Activated T-cell treated with anti-CD3 and anti-CD28 coated beads for 24 hours (primary cell): ENCODE measurements at regions not wholly inside any gene's neighbourhood (a gene's known extent, or its start where the extent isn't known, plus 50 kb on each side); places are given as distances from the start of the nearest gene placed in this dataset.

Source experiments
- DNase-seq: peaks from one replicate; pipeline ENCODE4 v3.0.0-alpha.2; 2020; ENCODE audit warnings: low read depth

DNA sequence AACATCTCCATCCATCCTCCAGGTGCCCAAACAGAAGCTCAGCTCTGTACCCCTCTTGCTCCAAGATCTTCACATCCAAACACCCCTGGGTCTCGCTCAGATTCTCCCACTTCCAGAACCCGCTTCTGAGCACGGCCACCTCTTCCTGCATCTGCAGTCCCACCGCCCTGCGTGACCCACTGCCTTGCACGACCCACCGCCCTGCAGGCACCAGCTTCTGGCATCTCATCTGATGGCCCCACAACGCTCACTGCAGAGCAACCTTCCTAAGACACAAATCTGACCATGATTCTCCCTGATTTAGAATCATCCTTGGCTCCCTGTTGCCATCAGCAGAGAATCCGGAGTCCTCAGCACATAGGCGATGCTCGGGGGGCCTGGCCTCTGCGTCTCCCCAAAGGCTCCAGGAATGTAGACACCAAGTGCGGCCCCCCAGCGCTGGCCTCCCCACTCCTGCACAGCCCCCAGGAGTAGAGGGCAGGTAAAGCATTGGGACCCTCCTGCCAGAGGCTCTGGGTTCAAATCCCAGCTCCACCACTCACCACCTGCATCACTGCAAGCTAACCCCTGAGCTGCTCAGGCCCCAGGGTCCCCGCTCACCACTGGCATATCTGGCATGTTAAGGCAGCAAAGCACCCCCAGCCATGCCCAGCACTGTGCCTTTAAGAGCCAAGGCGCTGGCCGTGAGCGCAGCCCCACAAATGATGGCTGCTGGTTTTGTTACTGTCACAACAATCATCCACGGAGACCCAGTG is 459.3 kb downstream of the BRD1 start:
- DNase-seq, result no peak

DNA sequence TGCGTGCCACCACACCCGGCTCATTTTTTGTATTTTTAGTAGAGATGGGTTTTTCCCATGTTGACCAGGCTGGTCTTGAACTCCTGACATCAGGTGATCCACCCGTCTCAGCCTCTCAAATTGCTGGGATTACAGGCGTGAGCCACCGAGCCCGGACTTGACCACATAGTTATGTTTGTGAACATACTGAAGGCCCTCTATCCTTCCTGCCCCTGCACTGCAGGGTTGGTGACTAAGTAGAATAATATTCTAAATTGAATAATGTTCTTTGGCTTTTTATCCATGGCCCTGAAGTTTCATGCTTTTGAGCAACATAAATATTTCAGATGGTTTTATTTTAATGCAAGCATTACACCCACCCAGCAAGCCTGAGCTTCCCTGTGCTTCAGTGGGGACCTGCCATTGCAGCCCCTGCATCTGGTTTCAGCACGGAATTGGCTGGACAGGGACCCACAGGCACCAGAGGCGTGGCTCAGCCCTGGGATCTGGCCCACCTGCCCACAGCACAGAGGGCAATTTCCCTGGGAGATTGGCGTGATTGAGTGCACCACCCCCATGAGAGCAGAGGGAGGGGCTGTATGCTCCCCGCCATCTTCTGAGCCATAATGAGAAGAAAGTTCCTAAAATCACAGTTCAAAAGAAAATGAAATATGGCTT is 460.5 kb downstream of the BRD1 start:
- no peak for DNase-seq

DNA sequence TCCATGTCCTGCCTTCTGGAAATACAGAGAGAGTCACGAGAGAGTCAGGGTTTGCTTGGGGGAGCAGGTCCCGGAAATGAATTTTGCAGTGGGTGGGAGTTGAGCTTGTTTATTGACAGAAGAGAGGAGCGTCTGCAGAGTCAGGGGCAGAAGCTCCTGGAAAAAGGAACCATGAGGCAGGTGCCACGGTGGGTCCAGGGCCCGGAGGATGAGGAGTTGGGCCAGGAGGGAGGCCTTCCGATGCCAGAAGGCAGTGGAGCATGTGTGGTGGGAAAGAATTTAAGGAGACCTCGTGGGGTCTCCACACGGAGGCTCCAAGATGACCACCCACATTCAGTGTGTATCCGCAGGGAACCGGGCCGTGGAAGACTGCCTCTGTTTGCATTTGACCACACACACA is 461.2 kb downstream of the BRD1 start:
- no peak for DNase-seq

DNA sequence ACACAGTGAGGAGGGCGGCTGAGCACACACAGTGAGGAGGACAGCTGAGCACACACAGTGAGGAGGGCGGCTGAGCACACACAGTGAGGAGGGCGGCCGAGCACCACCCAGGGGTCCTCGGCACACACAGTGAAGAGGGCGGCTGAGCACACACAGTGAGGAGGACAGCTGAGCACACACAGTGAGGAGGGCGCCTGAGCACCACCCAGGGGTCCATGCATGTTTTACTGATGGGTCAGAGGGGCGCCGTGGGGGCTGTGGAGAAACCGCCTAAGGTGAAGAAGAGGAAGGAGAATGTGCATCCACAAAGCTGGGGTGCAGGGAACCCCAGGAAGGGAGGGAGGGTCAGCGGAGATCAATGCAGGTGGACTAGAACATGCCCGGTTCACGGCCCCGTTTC is 461.8 kb downstream of the BRD1 start:
- DNase-seq, result no peak

DNA sequence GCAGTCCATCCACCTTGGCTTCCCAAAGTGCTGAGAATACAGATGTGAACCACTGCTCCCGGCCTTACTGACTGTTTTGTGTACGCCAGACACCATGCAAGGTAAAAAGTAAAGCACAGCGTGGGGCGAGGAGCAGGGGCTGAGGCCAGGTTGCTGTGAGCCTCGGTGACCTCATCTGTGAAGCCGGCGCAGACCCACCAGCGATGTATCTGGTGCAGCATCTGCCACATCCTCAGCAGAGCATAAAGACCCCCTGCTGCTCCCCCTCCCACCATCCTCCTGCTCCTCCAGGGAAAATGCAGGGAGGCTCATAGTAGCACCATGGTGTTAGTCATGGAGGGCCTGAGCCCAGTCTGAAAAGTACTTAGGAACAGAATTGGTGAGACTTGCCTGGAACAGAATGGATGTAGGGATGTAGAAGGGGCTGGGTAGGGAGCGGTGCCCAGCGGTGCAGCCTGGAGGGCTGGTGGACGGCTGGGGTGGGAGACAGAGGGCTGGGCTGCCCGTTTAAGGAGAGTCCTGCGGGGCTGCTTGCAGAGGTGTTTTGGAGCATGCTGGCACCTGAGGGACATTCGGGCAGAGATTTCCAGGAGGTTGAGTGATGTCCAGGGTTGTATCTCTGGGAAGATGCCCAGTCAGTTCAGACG is 462.4 kb downstream of the BRD1 start:
- DNase-seq, result no peak

DNA sequence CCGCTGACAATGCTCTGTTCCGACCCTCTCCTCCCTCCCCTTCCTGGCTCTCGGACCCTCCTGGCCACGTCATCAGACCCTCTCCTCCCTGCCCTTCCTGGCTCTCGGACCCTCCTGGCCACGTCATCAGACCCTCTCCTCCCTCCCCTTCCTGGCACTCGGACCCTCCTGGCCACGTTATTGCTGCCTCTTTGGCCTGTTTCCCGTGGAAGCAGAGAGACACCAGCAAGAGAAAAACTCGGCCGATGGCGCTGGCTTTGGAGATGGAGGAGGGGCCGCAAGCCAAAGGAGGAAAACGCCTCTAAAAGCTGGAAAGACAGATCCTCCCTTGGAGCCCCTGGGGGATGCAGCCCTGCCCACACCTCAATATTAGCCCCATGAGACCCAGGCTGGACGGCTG is 463.3 kb downstream of the BRD1 start:
- no peak for DNase-seq

DNA sequence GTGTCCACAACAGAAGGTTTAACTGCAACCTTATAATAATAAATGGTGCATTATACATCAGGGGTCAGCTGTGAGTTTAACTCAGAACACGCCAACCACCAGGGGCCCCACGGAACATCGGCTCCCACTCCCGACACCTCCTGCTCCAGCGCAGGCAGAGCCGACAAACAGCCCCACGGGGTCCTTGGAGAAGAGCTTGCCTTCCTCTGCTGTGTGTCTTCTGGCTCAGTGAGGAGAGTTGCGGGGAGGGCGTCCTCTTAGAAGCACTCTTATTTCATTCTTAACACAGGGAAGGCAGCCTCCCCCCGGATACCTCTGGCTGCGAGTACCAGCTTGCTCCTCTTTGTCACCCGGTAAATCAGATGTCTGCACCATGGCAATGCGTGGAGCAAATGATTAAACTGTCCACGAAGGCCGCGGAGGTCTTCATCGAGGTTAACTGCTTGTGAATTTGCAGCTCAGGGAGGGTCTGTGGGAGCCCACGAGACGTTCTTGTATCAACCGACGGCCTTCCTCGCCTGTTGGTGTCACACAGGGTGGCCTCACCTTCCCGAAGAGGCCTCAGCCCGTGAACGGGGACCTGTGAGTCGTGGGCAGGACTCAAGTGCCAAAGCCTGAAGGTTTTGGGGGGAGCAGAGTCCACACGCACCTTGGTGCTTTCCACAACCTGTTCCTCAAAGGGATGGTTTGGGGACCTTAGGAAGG is 464.0 kb downstream of the BRD1 start:
- DNase-seq, result no peak

DNA sequence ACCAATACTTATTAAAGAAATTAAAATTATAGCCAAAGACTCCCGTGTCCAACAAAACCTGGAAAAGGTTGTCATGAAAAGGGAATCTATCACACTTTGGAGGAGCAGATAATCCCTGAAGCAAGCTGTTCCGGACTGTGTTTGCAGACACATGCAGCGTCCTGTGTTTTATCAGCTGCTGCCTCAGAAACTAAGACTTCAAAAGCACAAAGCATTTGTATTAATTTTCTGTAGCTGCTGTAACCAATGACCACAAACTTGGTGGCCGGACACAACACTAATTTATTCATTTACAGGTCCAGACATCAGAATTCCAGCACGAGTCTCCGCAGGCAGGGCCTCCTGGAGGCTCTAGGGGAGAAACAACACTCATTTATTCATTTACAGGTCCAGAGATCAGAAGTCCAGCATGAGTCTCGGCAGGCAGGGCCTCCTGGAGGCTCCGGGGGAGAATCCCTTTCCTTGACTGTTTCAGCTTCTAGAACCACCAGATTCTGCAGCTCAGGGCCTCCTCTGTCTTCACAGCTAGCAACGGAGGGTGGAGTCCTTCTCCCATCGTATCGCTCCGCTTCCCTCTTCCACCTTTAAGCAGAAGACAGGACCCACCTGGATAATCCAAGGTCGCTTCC is 465.3 kb downstream of the BRD1 start:
- no peak for DNase-seq

DNA sequence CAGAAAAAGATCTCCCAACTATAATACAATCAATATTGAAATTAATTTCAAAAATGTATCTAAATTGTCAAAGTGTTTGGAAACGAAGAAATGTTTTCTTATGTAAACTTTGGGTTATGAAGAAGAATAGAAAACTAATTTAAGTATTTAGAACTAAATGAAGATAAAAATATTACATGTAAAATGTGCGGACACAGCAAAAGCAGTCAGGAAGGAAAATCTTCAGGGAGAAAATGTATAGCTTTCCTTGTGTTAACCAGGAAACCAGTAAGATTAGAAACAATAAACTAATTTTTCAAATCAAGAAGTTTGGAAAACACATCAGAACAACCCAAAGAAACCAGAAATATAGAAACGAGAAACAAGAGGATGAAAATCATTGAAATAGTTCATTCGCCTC is 466.5 kb downstream of the BRD1 start:
- no peak for DNase-seq

DNA sequence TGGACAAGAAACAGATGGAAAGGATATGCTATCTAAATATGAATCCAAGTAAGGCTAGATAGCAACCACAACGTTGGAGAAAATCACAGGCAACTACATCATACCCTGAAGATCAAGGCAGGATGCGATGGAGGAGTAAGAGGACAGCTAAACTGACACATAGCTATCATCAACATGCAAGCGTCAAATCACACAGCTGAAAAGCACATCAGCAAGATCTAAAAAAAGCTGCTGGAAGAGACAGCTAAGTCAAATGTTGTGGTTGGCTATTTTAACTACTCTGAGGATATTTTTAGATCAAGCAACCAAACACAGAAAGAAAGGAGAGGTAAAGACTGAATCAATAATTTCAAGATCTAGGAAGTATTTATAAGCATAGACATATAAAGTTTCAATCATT is 466.9 kb downstream of the BRD1 start:
- DNase-seq, result no peak

DNA sequence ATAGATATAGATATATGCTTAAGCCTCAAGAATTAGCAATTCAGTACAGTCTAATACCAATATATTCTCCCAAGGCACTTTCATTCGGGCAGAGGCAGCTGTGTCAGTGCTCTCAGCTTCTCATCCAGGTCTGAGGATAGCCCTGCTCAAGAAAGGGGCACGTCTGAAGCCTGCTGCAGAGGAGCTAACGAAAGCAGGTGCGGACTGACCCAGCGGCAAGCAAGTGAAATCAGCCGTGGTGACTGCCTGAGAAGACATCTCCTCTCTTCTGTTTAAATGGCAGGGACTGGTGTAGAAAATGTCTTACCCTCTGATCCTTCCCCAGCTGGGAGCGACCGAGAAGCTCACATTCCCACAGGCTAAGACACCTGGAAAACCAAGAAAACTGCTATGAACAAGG is 468.6 kb downstream of the BRD1 start:
- no peak for DNase-seq

DNA sequence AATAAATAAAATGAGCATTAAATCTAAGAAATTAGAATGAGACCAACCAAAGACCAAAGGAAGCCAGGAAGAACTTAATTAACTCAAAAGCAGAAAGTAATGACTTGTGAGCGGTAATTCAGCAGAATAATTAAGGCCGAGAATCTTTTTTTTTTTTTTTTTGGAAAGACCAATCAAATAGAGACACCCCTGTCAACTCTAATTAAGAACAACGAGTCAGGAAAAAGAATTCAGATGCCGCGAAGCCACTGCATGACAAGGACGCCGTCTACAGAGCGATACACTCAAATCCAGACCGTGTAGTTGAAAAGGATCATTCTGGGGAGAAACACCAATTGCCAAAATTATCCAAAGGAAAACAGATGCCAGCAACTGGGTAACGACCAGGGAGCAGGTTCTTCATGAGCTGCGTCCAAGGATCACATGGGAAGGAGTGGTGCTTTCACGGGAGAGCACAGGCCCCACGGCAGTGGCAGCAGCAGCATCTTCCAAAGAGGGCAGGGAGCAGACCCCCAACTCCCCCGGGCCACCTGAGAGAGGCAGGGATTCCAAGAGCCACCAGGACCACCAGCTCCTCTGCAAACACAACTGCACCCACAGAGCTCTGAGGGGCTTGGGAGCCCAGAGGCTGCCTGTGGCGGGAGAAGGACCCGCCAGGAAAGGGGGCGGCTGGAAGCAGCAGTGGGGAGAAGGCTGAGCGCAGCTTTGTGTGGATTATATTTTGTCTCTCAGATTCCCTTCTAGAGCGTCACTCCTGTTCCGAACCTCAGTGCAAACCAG is 469.8 kb downstream of the BRD1 start:
- DNase-seq, result no peak

DNA sequence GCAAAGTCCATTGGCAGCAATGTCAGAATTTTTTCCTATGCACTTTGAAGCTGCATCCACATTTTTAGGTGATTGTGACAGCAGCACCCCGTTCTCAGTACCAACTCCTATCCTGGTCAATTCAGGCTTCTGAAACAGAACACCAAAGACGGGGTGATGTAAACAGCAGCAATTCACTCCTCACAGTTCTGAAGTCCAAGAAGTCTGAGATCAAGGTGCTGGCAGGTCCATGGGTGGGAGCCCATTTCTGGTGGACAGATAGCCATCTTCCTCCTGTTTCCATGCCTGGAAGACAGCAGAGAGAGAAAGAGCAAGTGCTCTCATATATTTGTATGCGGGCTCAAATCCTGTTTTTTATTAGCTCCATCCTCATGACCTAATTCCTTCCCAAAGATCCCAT is 471.2 kb downstream of the BRD1 start:
- DNase-seq, result no peak

DNA sequence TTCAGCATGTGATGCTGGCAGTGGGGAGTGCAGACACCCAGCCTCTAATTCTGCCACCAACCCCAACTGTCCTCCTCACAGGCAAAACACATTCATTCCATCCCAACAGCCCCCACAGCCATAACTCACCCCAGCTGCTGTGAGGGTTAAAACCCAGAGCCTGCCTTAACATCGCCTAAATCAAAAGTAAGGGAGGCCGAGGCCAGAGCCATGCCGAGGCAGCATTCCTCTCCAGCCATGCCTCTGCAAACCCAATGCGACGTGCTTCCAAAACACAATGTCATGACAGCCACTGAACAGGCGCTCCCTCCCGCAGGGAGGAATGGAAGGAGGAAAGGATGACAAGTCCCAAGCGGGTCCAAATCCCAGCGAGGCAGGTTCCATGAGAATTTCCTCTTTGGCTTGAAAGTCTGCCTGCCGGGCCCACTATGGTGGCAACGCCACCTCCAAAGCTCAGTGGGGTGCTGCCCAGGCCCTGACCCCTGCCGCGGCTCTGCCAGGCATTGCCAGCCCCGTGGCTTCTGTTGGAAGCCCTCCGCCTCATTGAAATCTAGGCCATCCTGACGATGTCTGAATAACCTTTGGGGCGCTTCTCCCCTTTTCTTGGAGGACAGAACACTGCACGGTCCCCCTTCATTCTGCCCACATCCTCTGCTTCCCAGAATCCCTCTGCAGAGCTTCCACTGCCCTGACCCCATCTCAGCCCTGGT is 472.3 kb downstream of the BRD1 start:
- no peak for DNase-seq

DNA sequence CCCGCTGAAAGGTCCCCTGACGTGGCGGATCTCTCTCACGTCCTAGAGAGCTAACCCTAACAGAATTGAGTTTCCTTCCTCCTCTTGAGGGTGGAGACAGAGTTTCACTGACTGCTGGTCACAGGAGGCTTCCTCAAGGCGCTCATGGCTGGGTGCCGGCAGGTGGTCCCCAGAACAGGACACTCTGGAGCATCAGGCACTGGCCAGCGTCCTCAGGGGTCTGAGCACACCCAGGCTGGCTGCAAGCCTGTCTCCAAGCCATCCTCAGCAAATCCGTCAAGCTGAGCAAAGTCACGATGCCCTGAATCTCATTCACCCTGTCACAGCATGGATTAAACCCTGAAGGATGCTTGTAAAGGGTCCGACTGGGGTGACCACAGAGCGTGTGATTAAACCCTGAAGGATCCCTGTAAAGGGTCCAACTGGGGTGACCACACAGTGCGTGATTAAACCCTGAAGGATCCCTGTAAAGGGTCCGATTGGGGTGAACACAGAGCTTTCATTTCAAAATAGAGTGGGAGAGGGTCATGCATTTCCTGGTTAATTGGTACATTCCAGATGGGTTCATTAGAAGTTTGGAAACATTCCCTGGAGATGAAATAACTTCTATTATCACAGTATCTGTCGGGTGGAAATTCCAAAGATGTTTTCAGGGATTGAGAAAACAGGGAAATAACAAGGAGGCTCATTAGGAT is 473.0 kb downstream of the BRD1 start:
- DNase-seq, result no peak

DNA sequence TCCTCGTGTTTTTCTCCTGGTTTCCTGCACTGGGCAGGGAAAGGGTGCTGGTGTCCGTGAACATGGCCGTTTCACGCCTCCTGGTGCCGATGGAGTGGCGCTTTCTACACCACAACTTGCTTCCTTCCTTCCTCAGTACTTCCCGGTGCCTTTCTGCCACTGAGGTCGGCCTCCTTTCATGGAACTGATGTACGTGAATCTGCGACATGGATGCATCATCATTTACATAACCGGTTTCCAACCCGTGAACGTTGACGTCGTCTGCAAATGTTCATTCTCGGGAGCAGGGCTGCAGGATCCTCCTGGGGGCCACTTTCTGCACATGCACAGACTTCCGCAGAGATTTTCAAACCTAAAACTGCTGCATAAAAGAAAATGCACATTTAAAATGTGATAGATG is 474.4 kb downstream of the BRD1 start:
- DNase-seq, result no peak

DNA sequence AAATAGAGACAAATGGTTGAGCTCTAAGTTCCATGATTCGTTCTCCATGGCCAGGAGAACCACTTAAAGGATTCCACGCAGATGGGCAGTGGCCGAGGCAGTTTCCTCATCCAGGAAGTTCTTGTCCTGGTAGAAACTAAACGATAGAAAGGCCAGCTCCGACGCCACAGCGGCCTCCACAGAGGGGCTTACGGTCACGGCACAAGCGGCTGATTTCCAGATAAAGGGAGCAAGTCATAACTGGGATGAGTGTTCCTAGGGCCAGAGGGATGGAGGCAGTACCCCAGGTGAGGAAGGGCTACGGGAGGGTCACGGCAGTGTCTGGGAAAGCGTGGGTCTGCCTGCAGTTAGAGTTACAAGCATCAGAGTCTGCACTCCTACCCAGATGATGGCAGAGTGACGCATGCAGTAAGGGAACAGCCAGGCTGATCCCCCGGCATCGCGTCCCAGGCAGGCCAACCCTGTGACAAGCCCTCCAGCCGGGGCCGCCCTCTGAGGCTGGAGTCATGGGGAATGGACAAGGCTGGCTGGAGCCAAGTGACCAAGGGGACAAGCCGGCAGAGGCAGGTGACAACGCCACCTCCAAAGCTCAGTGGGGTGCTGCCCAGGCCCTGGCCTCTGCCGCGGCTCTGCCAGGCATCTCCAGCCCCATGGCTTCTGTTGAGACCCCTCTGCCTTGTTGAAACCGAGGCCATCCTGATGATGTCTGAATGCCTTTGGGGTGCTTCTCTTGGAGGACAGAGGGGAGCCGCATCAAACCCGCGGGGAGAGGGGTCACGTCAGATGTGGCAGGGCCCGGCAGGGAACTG is 475.1 kb downstream of the BRD1 start:
- no peak for DNase-seq

DNA sequence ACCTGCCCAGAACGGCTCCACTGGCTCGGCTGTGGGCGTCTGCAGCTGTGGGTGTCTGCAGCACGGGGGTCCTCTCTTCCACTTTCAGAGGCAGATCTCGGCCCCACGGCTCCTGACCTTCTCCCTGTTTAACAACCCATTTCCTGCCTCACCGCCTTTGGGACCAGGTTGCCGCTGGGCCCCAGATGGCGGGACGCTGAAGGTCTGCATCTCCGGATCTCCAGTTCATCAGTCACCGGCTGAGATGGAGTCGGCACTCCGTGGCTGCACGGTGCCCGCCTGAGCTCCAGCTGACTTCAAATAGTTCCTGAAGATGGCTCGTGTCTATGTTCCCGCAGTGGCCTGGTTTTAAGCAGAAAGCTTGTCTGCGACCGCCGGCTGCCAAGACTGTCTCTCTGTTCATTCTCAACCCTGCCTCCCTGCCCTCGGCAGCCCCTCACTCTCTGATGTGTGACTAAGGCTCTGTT is 475.9 kb downstream of the BRD1 start:
- DNase-seq, result no peak

DNA sequence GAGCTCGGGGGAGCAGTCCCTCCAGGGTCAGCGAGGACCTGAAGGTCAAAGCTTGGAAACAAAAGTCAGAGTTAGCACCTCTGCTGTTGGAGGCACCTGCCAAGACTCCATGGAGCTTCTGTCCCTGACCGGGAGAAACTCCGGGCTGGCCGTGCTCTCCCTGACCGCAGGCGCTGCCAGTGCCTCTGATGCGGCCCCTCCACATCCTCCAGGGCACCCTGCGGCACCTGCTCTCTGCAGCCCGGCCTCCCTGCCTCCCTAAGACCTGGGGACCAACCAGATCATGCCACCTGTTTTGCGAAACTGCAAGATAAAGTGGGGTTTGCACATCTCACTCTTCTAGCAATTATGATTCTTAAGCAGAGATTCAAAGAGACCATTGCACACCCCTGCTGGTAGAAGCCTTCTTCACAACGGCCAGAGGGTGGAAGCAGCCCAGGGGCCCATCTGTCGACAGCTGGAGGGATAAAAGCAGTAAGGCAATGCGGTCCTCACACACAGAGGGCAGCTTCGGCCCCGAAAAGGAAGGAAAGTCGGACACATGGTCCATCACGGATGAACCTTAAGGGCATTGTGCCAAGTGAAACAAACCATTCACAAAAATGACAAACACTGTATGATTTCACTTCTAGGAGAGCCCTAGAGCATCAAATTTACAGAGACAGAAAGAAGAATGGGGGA is 477.1 kb downstream of the BRD1 start:
- DNase-seq, result no peak
